ENCODE measurements at regions not wholly inside any gene's neighbourhood (a gene's known extent, or its start where the extent isn't known, plus 50 kb on each side); places are given as distances from the start of the nearest gene placed in this dataset.
A peak's percentile ranks its signal among the peaks of the same experiment; 100 is the strongest.
"Not testable (repeated sequence)": the region's sequence is repeated elsewhere in the genome, so short reads cannot be mapped to it uniquely, and the experiment has no call there.

- no peak for DNase-seq
Observed at GRCh38 chr20:6715401-6715941, 52.0 kb upstream of the BMP2 start.

- DNase-seq, result no peak
Observed at GRCh38 chr20:6714279-6714711, 53.2 kb upstream of the BMP2 start.

GRCh38 chr20:6711951-6712649, 55.4 kb upstream of the BMP2 start:
- DNase-seq, result no peak

- DNase-seq, result no peak
Observed at GRCh38 chr20:6709910-6710595, 57.4 kb upstream of the BMP2 start.

DNA sequence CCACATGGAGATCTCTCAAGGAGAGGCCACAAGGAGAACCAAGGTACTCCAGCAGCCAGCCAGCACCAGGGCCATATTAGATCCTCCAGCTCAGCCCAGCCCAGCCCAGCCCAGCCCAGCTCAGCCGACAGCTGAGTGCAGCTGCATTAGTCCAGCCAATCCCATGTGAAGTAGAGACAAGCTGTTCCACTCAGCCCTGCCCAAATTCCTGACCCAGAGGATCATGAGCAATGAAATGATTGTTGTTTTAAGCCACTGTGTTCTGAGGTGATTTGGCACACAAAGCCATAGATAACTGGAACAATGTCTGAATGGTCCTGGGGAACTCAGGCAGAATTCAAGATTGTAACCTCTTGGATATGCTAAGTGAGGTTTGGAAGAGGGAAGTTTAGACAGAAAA, 59.5 kb upstream of the BMP2 start:
- DNase-seq, result no peak

GRCh38 chr20:6707321-6707831, 60.1 kb upstream of the BMP2 start:
- DNase-seq, result no peak

GRCh38 chr20:6705926-6706548, 61.4 kb upstream of the BMP2 start:
- DNase-seq, result no peak

GRCh38 chr20:6705106-6705766, 62.2 kb upstream of the BMP2 start:
- peak; percentile 13 for DNase-seq

- no peak for DNase-seq
Observed at GRCh38 chr20:6704132-6704861, 63.2 kb upstream of the BMP2 start.

GRCh38 chr20:6703656-6704055, 63.8 kb upstream of the BMP2 start:
- no peak for DNase-seq

GRCh38 chr20:6703047-6703446, 64.4 kb upstream of the BMP2 start:
- no peak for DNase-seq

- DNase-seq, result no peak
Observed at GRCh38 chr20:6702144-6702543, 65.3 kb upstream of the BMP2 start.

- no peak for DNase-seq
Observed at GRCh38 chr20:6700563-6701329, 66.7 kb upstream of the BMP2 start.

GRCh38 chr20:6699921-6700562, 67.4 kb upstream of the BMP2 start:
- no peak for DNase-seq

GRCh38 chr20:6698723-6699122, 68.8 kb upstream of the BMP2 start:
- no peak for DNase-seq

GRCh38 chr20:6698056-6698455, 69.4 kb upstream of the BMP2 start:
- no peak for DNase-seq

GRCh38 chr20:6697228-6697972, 70.1 kb upstream of the BMP2 start:
- no peak for DNase-seq

- no peak for DNase-seq
Observed at GRCh38 chr20:6696001-6696400, 71.5 kb upstream of the BMP2 start.

GRCh38 chr20:6693808-6694198, 73.7 kb upstream of the BMP2 start:
- not testable (repeated sequence) for DNase-seq

- DNase-seq, result no peak
Observed at GRCh38 chr20:6693178-6693807, 74.2 kb upstream of the BMP2 start.

All from KG1 (cell line).